Lung (tissue), 9 donors: ENCODE measurements at regions not wholly inside any gene's neighbourhood (a gene's known extent, or its start where the extent isn't known, plus 50 kb on each side); places are given as distances from the start of the nearest gene placed in this dataset.
"Not testable (repeated sequence)": the region's sequence is repeated elsewhere in the genome, so short reads cannot be mapped to it uniquely, and the experiment has no call there.

Source experiments
- ATAC-seq: fragments of 200-7000 bp; cut with Tn5 transposase; one replicate; pipeline ENCODE4 v1.9.1; 2020; ENCODE audit warnings: moderate number of reproducible peaks; ENCODE audit not compliant: insufficient read depth, low FRiP score
- DNase-seq, 3 donors: peaks; one replicate each; pipeline ENCODE4 v3.0.0-alpha.2; 2013 to 2017
- H3K27ac ChIP-seq, 2 donors: one replicate each; pipeline ENCODE4 v1.5.1; 2013; ENCODE audit warnings: mild to moderate bottlenecking in 2 of 2, moderate library complexity in 2 of 2, control low read depth in 1 of 2, inconsistent platforms in 1 of 2, low read depth in 1 of 2, low read length in 1 of 2
- H3K27me3 ChIP-seq, 3 donors: one replicate each; pipeline ENCODE4 v1.5.1; 2013; ENCODE audit warnings: low read length in 2 of 3; ENCODE audit not compliant: control insufficient read depth in 3 of 3, insufficient read depth in 3 of 3
- H3K36me3 ChIP-seq, 4 donors: one replicate each; pipeline ENCODE4 v1.5.1; 2013; ENCODE audit warnings: low read length in 4 of 4, mild to moderate bottlenecking in 1 of 4, moderate library complexity in 1 of 4; ENCODE audit not compliant: control insufficient read depth in 4 of 4, insufficient read depth in 4 of 4
- H3K4me1 ChIP-seq, 5 donors: one replicate each; pipeline ENCODE4 v1.5.1; 2013; ENCODE audit warnings: low read length in 5 of 5, mild to moderate bottlenecking in 2 of 5, moderate library complexity in 1 of 5; ENCODE audit not compliant: control insufficient read depth in 5 of 5, insufficient read depth in 5 of 5
- H3K4me3 ChIP-seq: one replicate; pipeline ENCODE4 v1.5.1; 2013; ENCODE audit warnings: mild to moderate bottlenecking, control low read depth, moderate library complexity
- H3K9ac ChIP-seq, 2 donors: one replicate each; pipeline ENCODE4 v1.5.1; 2013; ENCODE audit warnings: low read length in 2 of 2, control low read depth in 1 of 2; ENCODE audit not compliant: insufficient read depth in 1 of 2
- H3K9me3 ChIP-seq, 4 donors: one replicate each; pipeline ENCODE4 v1.5.1; 2013; ENCODE audit warnings: low read length in 3 of 4, mild to moderate bottlenecking in 1 of 4, moderate library complexity in 1 of 4; ENCODE audit not compliant: control insufficient read depth in 4 of 4, insufficient read depth in 3 of 4
- WGBS, 2 donors: extraction: QIAGEN DNeasy Blood & Tissue Kit; methylation state at CpG; one replicate each; pipeline ENCODE4 v1.1.7; 2013; 5-methylcytosine and 5-hydroxymethylcytosine counted together
- donor health status: Bipolar disorder and iron deficiency.
- donor health status: healthy.
- donor health status: DM: yes; HTN: yes; CAD: no.

DNA sequence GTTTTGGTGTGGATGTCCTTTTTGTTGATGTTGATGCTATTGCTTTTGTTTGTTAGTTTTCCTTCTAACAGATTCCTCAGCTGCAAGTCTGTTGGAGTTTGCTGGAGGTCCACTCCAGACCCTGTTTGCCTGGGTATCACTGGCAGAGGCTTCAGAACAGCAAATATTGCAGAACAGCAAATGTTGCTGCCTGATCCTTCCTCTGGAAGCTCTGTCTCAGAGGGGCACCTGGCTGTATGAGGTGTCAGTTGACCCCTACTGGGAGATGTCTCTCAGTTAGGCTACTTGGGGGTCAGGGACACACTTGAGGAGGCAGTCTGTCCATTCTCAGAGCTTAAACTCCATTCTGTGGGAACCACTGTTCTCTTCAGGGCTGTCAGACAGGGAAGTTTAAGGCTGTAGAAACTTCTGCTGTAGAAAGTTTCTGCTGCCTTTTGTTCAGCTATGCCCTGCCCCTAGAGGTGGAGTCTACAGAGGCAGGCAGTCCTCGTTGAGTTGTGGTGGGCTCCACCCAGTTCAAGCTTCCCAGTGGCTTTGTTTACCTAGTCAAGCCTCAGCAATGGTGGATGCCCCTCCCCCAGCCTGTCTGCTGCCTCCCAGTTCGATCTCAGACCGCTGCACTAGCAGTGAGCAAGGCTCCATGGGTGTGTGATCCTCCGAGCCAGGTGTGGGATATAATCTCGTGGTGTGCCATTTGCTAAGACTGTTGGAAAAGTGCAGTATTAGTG is 166.4 kb upstream of the TPTE start:
- 41 to 44% methylated on average over 5 of the region's 5 CpGs for WGBS, 2 donors
- H3K4me3 ChIP-seq, H3K4me1 ChIP-seq, DNase-seq, H3K9ac ChIP-seq, H3K27ac ChIP-seq, H3K36me3 ChIP-seq, ATAC-seq, H3K27me3 ChIP-seq: not testable (repeated sequence)
- peaks cover 7 to 26% (median 19%) of the 10 kb centered on the region in 4 donors for H3K9me3 ChIP-seq

DNA sequence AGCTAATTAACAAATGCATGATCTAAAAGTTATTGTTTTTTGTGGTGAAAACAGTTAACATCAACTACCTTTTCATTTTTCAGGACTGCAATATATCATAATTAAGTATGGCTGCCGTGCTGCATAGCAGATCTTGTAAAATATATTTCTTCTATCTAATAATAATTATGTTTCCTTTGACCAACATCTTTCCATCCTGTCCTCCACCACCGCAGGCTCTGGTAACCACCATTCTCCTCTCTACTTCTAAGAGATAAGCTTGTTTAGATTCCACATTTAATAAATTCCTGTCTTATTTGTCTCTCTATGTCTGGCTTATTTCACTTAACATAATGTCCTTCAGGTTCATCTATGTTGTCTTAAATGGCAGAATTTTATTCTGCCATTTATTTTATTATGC is 162.3 kb upstream of the TPTE start:
- peaks cover 7 to 23% (median 19%) of the 10 kb centered on the region in 4 donors for H3K9me3 ChIP-seq
- H3K36me3 ChIP-seq, H3K27me3 ChIP-seq, H3K27ac ChIP-seq, DNase-seq, H3K9ac ChIP-seq, H3K4me3 ChIP-seq, H3K4me1 ChIP-seq, ATAC-seq: not testable (repeated sequence)
- 69 to 76% methylated on average over 2 of the region's 2 CpGs for WGBS, 2 donors

DNA sequence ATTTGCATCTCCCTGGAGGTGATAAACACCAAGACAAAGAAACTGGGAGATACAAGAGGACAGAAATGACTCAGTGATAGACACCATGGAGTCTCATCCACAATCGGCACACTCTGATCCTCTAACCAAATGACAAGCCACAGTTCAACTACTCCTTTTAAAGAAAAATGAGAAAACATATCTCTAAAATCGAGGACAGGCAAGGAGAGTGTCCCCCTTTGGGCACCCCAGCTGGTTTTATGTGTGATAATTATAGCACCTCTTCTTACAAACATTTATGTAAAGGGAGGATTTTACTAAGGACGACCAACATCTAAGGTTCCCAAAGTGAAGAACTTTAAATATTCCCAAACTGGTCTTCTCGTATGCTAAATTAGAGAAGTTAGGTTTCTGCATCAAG is 161.5 kb upstream of the TPTE start:
- not testable (repeated sequence) for H3K4me1 ChIP-seq

DNA sequence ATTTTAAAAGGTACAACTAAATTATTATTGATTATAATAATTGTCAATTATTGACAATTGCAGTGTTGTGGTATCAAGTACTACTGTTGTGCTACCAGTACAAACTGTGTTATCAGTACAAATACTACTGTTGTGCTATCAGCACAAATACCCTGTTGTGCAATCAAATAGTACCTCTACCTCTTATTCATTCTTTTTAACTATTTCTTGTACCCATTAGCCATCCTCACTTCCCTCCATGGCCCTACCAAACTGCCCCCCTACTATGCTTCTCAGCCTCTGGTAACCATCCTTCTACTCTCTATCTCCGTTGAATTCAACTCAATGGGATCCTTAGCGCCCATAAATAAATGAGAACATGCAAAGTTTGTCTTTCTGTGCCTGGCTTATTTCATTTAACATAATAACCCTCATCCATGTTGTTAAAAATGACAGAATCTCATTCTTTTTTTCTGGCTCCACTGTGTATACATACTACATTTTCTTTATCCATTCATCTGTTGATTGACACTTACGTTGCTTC is 160.1 kb upstream of the TPTE start:
- H3K4me3 ChIP-seq, H3K27me3 ChIP-seq, H3K27ac ChIP-seq, H3K9ac ChIP-seq, DNase-seq, H3K36me3 ChIP-seq, H3K4me1 ChIP-seq: not testable (repeated sequence)
- WGBS, 2 donors, result 28 to 29% methylated on average over 2 of the region's 3 CpGs
- H3K9me3 ChIP-seq, result peaks cover 3 to 13% (median 12%) of the 10 kb centered on the region in 4 donors
- peak; percentile 3 for ATAC-seq

More for the DNA sequence above, 161.5 kb upstream of the TPTE start:
- not testable (repeated sequence) for H3K27ac ChIP-seq, H3K27me3 ChIP-seq, H3K36me3 ChIP-seq, H3K9ac ChIP-seq, H3K4me3 ChIP-seq, DNase-seq, ATAC-seq
- WGBS, 2 donors, result 47 to 58% methylated on average over 4 of the region's 4 CpGs
- peaks cover 6 to 20% (median 16%) of the 10 kb centered on the region in 4 donors for H3K9me3 ChIP-seq

GRCh38 chr21:10362816-10363215 is 158.6 kb upstream of the TPTE start:
- not testable (repeated sequence) for H3K9ac ChIP-seq, H3K36me3 ChIP-seq, H3K4me3 ChIP-seq, H3K27ac ChIP-seq, ATAC-seq, H3K27me3 ChIP-seq, DNase-seq, H3K4me1 ChIP-seq
- WGBS, 2 donors, result 61 to 65% methylated on average over 9 of the region's 9 CpGs
- peaks cover 3 to 11% (median 10%) of the 10 kb centered on the region in 4 donors for H3K9me3 ChIP-seq

DNA sequence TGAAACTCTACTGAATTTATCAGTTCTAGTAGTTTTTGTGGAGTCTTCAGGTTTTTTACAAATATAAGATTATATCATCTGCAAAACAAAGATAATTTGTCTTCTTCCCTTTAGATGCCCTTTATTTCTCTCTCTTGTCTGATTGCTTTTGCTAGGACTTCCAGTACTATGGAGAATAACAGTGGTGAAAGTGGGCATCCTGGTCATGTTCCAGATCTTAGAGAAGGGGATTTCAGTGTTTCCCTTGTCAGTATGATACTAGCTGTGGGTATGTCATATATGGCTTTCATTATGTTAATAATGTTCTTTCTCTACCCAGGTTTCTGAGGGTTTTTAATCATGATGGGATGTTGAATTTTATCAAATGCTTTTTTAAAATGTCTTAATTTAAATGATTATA is 158.1 kb upstream of the TPTE start:
- not testable (repeated sequence) for H3K4me3 ChIP-seq, H3K9ac ChIP-seq, H3K27me3 ChIP-seq

GRCh38 chr21:10366210-10366609 is 155.2 kb upstream of the TPTE start:
- H3K9me3 ChIP-seq, H3K27ac ChIP-seq, DNase-seq, H3K36me3 ChIP-seq, H3K4me3 ChIP-seq, H3K9ac ChIP-seq, H3K4me1 ChIP-seq, H3K27me3 ChIP-seq, ATAC-seq: not testable (repeated sequence)
- 49 to 55% methylated on average over 5 of the region's 11 CpGs for WGBS, 2 donors

More for the DNA sequence above, 158.1 kb upstream of the TPTE start:
- not testable (repeated sequence) for DNase-seq, ATAC-seq, H3K27ac ChIP-seq, H3K36me3 ChIP-seq, H3K4me1 ChIP-seq
- peaks cover 5 to 11% (median 10%) of the 10 kb centered on the region in 4 donors for H3K9me3 ChIP-seq

GRCh38 chr21:10367586-10367985 is 153.8 kb upstream of the TPTE start:
- H3K4me3 ChIP-seq, DNase-seq, H3K4me1 ChIP-seq, H3K27me3 ChIP-seq, H3K36me3 ChIP-seq, H3K27ac ChIP-seq, ATAC-seq, H3K9me3 ChIP-seq, H3K9ac ChIP-seq: not testable (repeated sequence)
- WGBS, 2 donors, result 56 to 68% methylated on average over 7 of the region's 8 CpGs
